ENCODE measurements at regions not wholly inside any gene's neighbourhood (a gene's known extent, or its start where the extent isn't known, plus 50 kb on each side); places are given as distances from the start of the nearest gene placed in this dataset.
"Not testable (repeated sequence)": the region's sequence is repeated elsewhere in the genome, so short reads cannot be mapped to it uniquely, and the experiment has no call there.

DNA sequence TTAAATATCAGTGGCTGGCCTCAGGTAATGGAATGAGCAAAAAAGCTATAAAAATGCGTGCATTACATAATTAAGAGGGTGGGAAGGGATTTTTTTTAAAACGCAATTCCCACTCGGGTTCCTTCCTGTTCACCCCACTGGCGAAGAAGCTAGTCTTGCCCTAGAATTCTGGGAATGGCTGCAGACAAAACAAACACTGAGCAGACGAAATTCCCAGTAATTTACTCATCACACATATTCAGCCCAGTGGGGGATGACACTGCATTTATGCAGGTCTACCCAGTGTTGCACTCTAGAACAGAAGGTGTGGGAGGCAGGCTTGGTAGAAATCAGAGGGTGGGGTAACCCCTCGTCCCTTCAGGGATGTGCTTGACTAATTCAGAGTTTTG is 2695.0 kb upstream of the DEFB115 start:
- ATAC-seq: no peak

DNA sequence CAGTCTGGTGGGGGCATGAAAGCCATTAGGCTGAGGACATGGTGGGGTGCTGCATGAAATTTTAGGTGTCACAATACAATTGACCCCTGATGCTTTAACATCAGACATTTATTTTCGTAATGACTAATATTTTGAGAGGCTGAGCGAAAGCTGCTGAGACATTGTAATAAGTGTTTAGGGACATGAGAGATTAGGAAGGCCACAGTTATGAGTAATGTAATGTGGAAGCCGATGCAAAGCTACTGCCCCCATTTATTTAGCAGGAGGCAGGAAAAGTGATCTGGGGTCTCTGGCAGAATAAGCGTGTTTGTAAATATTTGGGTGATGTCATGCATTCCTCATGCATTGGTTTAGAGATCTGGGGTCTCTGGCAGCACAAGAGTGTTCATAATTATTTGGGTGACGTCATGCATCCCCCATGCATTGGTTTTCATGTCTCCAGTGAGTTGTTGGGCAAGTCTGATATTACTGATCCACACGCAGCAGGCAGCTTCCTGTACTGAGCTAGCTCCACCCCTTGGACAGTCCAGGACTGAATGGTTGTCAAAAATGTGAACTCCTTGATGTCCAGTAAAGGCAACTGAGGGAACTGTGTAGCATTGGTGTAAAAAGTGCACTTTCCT is 2694.5 kb upstream of the DEFB115 start:
- ATAC-seq: not testable (repeated sequence)

DNA sequence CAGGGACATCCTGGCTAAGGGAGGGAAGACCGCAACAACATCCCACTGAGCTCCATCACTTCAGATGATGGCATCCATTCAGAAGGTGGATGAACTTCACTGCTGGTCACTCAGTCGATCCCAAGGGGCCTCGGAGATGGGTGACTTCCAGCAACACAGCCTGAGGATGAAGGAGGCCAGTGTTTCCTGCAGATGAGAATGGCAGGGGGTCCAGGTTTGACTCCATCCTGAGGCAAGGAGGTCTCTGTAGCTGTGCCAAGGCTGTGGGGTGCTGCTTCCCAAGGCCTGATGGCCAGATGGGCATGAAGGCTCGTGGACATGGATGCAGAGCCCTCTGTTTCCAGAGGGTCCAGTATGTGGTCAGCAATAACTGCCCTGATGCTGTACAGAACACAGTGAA is 2693.4 kb upstream of the DEFB115 start:
- not testable (repeated sequence) for ATAC-seq

DNA sequence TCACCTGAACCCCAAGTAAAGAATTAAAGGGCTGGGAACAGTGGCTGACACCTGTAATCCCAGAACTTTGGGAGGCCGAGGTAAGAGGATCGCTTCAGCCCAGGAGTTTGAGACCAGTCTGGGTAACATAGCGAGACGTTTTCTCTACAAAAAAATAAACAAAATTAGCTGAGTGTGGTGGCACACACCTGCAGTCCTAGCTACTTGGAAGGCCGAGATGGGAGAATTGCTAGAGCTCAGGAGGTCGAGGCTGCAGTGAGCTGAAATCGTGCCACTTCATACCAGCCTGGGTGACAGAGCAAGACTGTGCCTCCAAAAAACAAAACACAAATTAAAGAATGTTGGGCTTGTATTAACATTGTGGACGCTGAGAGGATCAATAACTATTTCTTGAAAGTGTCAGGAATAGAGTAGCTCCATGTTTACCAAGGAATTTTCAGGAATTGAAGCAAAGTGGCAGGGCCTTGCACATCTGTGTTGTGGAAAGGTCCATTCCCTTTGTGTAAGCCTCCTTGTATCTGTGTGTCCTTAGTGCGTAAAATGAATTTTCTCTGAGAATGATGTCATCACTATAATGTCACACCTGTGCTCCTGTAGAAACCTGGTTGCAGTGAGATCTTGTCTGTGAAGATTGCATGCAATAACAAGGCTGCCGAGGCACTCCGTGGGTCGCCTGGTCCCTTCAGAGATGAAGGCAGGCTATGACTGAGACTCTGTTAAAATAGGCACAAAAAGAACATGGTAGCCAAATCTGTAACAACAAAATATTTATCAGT is 2692.6 kb upstream of the DEFB115 start:
- not testable (repeated sequence) for ATAC-seq

DNA sequence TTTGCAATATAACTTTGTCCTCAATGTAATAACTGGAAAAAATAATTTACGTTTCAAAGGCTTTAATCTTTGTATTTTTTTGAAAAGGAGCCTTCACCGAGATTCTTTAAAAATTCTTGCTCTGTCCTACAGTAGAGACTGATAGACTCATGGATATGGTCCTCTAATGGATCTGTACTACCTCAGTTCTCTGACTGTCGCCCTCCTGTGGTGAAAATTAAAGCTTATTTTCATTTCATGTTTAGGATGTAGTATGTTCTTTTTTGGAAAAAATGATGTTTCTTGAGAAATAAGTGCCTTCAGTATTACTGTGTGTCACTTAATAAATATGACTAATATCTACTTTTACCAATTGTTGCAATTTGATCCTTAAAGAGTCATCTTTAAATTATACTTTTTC is 2681.5 kb upstream of the DEFB115 start:
- ATAC-seq: not testable (repeated sequence)

DNA sequence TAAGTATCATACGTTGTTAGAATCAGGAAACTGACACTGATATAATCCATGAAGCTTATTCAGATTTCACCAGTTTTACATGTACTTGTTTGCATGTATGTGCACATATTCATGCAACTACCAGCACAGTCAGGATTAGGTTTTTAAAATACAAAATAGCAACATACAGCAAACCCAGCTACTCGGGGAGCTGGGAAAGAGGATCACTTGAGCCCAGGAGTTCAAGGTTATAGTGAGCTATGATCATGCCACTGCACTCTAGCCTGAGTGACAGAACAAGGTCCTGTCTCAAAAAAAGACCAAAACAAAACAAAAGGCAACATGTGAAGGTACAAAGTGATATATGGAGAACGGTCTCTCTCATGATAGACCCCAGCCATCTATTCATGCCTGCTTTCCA is 2665.8 kb upstream of the DEFB115 start:
- ATAC-seq: not testable (repeated sequence)

DNA sequence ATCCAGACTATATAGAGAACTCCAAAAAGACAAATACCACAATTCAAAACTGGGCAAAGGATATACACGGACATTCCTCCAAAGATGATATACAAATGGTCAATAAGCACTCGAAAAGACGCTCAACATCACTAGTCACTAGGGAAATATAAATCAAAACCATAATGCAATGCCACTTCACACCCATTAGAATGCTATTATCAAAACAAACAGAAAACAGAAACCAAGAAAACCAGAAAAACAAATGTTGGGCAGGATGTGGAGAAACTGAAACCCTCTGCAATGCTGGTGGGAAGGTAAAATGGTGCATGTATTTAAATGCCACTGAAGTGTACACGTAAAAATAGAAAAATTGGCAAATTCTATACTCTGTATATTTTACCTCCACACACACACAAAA is 2664.1 kb upstream of the DEFB115 start:
- ATAC-seq: not testable (repeated sequence)

DNA sequence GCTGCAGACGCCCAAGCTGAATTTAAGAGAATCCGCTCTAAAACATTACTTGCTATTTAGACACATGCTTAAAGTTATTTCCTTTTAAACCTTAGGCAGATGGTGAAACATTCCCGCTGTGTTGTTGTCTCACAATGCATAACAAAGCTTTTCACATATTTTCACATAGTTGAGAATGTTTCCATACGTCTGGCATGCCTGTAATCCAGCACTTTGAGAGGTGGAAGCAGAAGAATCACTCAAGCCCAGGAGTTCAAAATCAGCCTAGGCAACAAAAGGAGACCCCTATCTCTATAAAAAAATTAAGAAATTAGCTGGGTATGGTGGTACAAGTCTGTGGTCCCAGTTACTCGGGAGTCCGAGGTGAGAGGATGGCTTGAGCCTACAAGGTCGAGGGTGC is 2663.0 kb upstream of the DEFB115 start:
- ATAC-seq: not testable (repeated sequence)

DNA sequence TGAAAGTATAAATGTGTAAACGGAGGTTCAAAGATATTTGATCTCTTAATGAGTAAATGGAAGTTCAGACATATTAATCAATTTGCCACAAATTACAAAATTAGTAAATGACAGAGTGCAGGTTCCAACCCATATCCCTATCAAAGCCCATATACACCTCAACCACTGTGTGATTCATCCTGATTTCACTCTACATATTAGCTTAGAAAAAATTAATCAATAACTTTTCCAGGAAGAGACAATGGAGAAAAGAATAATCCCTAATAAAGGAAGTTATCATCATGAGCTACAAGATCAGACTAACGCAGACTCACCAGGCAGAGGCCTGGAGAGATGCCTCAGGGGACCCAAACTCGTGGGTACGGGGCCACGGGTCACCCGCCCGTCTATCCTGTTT is 2655.5 kb upstream of the DEFB115 start:
- ATAC-seq: not testable (repeated sequence)

DNA sequence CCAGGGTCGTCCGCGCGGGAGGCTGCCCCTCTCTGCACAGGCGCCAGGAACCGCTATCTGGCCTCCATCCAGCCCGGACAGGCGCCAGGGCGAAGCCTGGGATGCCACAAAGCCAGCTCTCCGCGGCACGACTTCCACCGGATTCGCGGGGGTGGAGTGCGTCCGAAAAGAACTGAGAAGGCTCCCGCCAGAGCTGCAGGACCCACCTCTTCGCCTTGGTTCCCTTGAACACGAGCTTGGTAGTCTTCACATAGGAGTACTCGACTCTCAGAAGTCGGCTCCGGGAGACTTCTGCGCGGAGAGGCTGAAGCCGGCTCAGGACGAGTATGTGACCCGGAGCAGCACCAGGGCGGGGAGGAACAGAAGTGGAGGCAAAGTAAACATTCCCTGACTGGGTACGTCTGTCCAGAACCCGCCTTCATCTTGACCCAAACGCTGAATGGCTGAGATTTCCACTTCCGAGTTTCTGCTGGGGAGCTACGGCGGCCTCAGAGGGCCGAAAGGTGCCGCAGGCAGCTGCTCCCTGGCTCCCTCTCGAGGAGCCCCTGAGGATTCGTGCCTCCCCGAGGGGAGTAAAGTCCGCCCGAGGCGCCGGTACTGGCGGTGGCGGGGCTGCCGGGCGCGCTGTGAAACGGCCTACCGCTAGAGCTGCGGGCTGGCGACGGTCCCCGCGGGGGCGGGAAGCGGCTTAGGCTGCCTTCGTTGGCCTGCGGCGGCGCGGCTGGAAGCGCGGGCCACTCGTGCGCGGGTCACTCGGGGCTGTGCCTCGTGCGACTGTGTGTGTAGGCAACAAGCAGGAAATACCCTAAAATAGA is 2654.9 kb upstream of the DEFB115 start:
- ATAC-seq: peak; percentile 96 to 97

DNA sequence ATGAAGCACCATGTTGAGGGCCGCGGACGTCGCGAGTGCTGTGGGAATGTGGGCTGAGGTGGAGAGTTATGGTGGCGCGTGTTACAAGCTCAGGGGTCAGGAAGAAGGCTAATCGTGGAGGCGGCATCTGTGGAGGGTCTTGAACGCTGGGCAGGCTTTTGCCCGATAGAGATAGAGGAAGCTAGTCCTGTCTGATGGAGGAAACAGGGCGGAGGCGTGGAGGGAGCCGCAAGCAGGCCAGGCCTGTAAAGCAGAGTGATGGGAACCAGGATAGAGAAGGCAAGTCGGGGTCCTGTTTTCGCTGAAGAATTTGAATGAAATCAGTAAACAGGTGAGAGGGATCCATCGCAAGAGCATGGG is 2654.3 kb upstream of the DEFB115 start:
- ATAC-seq: not testable (repeated sequence)

DNA sequence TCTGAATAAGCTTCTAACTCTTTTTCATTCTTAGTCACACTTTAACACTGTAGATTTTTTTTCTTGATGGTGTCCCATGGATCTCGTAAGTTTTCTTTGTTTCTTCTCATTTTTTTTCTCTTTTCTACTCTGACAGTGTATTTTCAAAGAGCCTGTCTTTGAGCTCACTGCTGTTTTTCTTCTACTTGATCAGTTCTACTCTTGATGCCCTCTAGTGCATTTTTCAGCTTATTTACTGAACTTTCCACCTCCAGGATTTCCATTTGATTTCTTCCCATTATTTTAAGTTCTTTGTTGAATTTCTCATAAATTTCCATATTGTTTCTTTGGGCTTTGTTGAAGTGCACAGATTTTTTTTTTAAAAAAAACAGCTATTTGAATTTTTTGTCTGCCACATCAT is 2641.1 kb upstream of the DEFB115 start:
- no peak for ATAC-seq

DNA sequence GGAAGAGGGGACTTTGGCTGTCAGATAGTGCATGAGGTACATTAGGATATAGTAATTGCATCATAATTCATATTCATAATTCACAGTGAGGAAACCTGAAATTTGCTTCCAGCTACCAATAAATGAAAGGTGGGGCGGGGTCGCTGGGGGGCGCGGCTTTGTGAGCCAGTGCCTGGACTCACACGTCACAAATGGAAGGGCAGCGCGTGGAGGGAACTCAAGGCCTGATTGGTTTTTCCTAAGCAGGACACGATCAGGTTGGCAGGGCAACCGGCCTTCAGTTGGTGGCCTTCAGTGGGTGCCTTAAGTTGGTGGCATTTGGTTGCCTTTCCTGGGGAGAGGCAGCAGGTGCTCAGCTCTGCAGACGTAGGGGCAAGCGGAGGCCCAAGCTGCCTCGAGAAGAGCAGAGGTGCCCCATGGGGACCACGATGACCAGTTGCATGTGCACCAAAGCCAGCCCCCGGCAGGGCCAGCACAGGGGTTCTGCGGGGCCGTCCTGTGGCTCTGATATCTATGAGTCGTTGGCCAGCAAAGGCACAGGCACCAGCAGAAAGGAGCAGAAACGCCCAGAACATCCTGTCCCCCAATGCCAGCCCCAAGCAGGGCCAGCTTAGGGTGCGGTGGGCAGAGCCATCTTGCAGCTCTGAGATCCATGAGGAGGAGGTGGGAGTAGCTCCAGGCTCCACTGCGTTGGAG is 2637.4 kb upstream of the DEFB115 start:
- not testable (repeated sequence) for ATAC-seq

DNA sequence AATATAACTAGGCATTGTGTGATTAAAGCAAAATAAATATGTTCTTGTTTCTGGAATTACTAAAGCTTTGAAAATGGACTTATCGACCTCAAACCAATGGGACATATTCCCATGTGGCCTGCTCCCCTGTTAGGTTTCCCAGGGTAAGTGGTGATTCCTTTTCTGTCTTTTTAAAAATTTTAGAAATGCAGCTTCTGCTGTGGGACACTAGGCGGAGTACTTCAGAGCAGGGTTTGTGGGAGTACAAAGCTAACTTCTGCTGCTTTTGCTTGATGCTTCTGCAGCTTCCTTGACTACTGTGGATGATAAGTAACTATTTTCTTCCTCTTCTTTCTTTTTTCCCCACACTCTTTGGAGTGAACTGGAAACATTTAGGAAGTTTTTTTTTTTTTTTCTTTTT is 2632.4 kb upstream of the DEFB115 start:
- ATAC-seq: not testable (repeated sequence)

DNA sequence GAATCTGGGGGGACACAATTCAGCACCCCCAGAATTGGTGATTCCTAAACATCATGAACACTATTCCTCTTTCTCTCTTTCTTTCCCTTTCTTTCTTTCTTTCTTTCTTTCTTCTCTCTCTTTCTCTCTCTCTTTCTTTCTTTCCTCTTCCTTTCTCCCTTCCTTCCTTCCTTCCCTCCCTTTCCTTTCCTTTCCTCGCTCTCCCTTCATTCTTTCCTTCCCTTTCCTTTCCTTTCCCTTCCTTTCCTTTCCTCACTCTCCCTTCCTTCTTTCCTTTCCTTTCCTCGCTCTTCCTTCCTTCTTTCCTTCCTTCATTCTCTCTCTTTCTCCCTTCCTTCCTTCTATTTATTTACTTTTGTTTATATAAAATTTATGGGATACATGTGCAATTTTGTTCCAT is 2616.6 kb upstream of the DEFB115 start:
- not testable (repeated sequence) for ATAC-seq
